WTC11 (cell line): ENCODE measurements at regions not wholly inside any gene's neighbourhood (a gene's known extent, or its start where the extent isn't known, plus 50 kb on each side); places are given as distances from the start of the nearest gene placed in this dataset.

Source experiments
- ATAC-seq: fragments of 200-7000 bp; cut with Tn5 transposase; 2 replicates; pipeline ENCODE4 v1.10.0; 2021; ENCODE audit warnings: mild to moderate bottlenecking, moderate library complexity
- CTCF ChIA-PET: fragments of 300-600 bp; sonication (Branson Sonifier 250); formaldehyde crosslinking; loops from one replicate; lab custom pipeline; 2021; ENCODE audit warnings: antibody characterized with exemption; lab: Charles Lee
- POLR2A ChIA-PET: fragments of 350-600 bp; sonication (Branson Sonifier 250); formaldehyde crosslinking; loops from one replicate; lab custom pipeline; 2021; ENCODE audit warnings: antibody characterized with exemption; lab: Charles Lee
- DNase-seq: peaks from one replicate; pipeline ENCODE4 v3.0.0; 2021; ENCODE audit warnings: low spot score
- H3K27ac Mint-ChIP-seq: 2 replicates; pipeline ENCODE4 v1.8.0; 2021; ENCODE audit warnings: mixed read lengths
- H3K27me3 Mint-ChIP-seq: 2 replicates; pipeline ENCODE4 v1.8.0; 2021; ENCODE audit warnings: low read depth, mild to moderate bottlenecking, moderate library complexity, mixed read lengths
- H3K36me3 Mint-ChIP-seq: 2 replicates; pipeline ENCODE4 v1.8.0; 2021; ENCODE audit warnings: mixed read lengths
- H3K4me1 Mint-ChIP-seq: 2 replicates; pipeline ENCODE4 v1.8.0; 2022; ENCODE audit warnings: mixed read lengths
- H3K4me3 Mint-ChIP-seq: 2 replicates; pipeline ENCODE4 v1.8.0; 2021; ENCODE audit warnings: mild to moderate bottlenecking, moderate library complexity, mixed read lengths
- H3K9me3 Mint-ChIP-seq: 2 replicates; pipeline ENCODE4 v1.8.0; 2021; ENCODE audit warnings: mixed read lengths
- CBFB ChIP-seq: sonication (generic); formaldehyde crosslinking; IDR thresholded peaks from 2 replicates; pipeline ENCODE4 v1.8.1; 2022; ENCODE audit warnings: mild to moderate bottlenecking, low read depth, missing genetic modification reagents
- CREB1 ChIP-seq: sonication (generic); formaldehyde crosslinking; IDR thresholded peaks from 2 replicates; pipeline ENCODE4 v1.8.0; 2023; ENCODE audit warnings: mild to moderate bottlenecking, missing genetic modification reagents
- CREM ChIP-seq: sonication (generic); formaldehyde crosslinking; IDR thresholded peaks from 2 replicates; pipeline ENCODE4 v1.8.1; 2022; ENCODE audit warnings: mild to moderate bottlenecking, missing genetic modification reagents, moderate library complexity
- E2F4 ChIP-seq: sonication (generic); formaldehyde crosslinking; IDR thresholded peaks from 2 replicates; pipeline ENCODE4 v1.8.1; 2022; ENCODE audit warnings: low read depth, mild to moderate bottlenecking, moderate library complexity, missing genetic modification reagents, borderline replicate concordance
- EMX1 ChIP-seq: fragments of 250-450 bp; sonication (Bioruptor Pico); IDR thresholded peaks from 2 replicates; pipeline ENCODE4 v1.8.0; 2021; ENCODE audit warnings: mild to moderate bottlenecking
- GTF2I ChIP-seq: fragments of 250-450 bp; sonication (Bioruptor Pico); conservative IDR thresholded peaks from 2 replicates; pipeline ENCODE4 v1.4.0; 2021; ENCODE audit warnings: mild to moderate bottlenecking
- HMGA2 ChIP-seq: fragments of 250-450 bp; sonication (Bioruptor Pico); IDR thresholded peaks from 2 replicates; pipeline ENCODE4 v1.4.0; 2021; ENCODE audit warnings: mild to moderate bottlenecking, moderate library complexity
- HMGXB4 ChIP-seq: sonication (generic); formaldehyde crosslinking; IDR thresholded peaks from 2 replicates; pipeline ENCODE4 v1.8.1; 2023; ENCODE audit warnings: mild to moderate bottlenecking, moderate library complexity, missing genetic modification reagents
- JAZF1 ChIP-seq: fragments of 250-450 bp; sonication (Bioruptor Pico); IDR thresholded peaks from 2 replicates; pipeline ENCODE4 v1.9.0; 2021; ENCODE audit warnings: moderate library complexity, mild to moderate bottlenecking, inconsistent platforms
- KAT7 ChIP-seq: sonication (generic); formaldehyde crosslinking; IDR thresholded peaks from 2 replicates; pipeline ENCODE4 v1.8.1; 2023; ENCODE audit warnings: missing genetic modification reagents, mild to moderate bottlenecking, borderline replicate concordance
- NFYB ChIP-seq: sonication (generic); formaldehyde crosslinking; conservative IDR thresholded peaks from 2 replicates; pipeline ENCODE4 v1.8.0; 2022; ENCODE audit warnings: low read depth, missing genetic modification reagents
- NR2C2 ChIP-seq: sonication (generic); formaldehyde crosslinking; IDR thresholded peaks from 2 replicates; pipeline ENCODE4 v1.8.0; 2022; ENCODE audit warnings: mild to moderate bottlenecking, missing genetic modification reagents
- RELA ChIP-seq: sonication (generic); formaldehyde crosslinking; IDR thresholded peaks from 2 replicates; pipeline ENCODE4 v1.8.1; 2022; ENCODE audit warnings: missing genetic modification reagents, mild to moderate bottlenecking, borderline replicate concordance
- RORB ChIP-seq: fragments of 250-450 bp; sonication (Bioruptor Pico); IDR thresholded peaks from 2 replicates; pipeline ENCODE4 v1.9.0; 2021; ENCODE audit warnings: mild to moderate bottlenecking
- SMAD4 ChIP-seq: sonication (generic); formaldehyde crosslinking; IDR thresholded peaks from 2 replicates; pipeline ENCODE4 v1.8.0; 2022; ENCODE audit warnings: mild to moderate bottlenecking, missing genetic modification reagents
- TEAD4 ChIP-seq: sonication (generic); formaldehyde crosslinking; IDR thresholded peaks from 2 replicates; pipeline ENCODE4 v1.8.0; 2022; ENCODE audit warnings: mild to moderate bottlenecking, missing genetic modification reagents
- USF1 ChIP-seq: sonication (generic); formaldehyde crosslinking; IDR thresholded peaks from 2 replicates; pipeline ENCODE4 v1.8.0; 2022; ENCODE audit warnings: mild to moderate bottlenecking, missing genetic modification reagents
- USF2 ChIP-seq: sonication (generic); formaldehyde crosslinking; IDR thresholded peaks from 2 replicates; pipeline ENCODE4 v1.8.1; 2023; ENCODE audit warnings: mild to moderate bottlenecking, missing genetic modification reagents, moderate library complexity
- ZBTB43 ChIP-seq: sonication (generic); formaldehyde crosslinking; IDR thresholded peaks from 2 replicates; pipeline ENCODE4 v1.8.1; 2023; ENCODE audit warnings: mild to moderate bottlenecking, missing genetic modification reagents
- ZNF121 ChIP-seq: sonication (generic); formaldehyde crosslinking; IDR thresholded peaks from 2 replicates; pipeline ENCODE4 v1.8.0; 2023; ENCODE audit warnings: missing genetic modification reagents
- ZNF232 ChIP-seq: sonication (generic); formaldehyde crosslinking; IDR thresholded peaks from 2 replicates; pipeline ENCODE4 v1.8.0; 2022; ENCODE audit warnings: mild to moderate bottlenecking, missing genetic modification reagents
- ZNF281 ChIP-seq: sonication (generic); formaldehyde crosslinking; IDR thresholded peaks from 2 replicates; pipeline ENCODE4 v1.8.0; 2023; ENCODE audit warnings: mild to moderate bottlenecking, missing genetic modification reagents
- ZNF423 ChIP-seq: fragments of 250-450 bp; sonication (Bioruptor Pico); IDR thresholded peaks from 2 replicates; pipeline ENCODE4 v2.1.2; 2022; ENCODE audit warnings: mild to moderate bottlenecking, moderate library complexity

- POLR2A ChIA-PET, result no interaction called here
- Mint-ChIP-seq H3K27me3 (no peaks in the 10 kb centered on the region; the same call in none of the 2 replicates), H3K27ac (no peak overlapping the region), H3K9me3 (peaks cover 7% of the 10 kb centered on the region), H3K36me3 (no peaks in the 10 kb centered on the region), H3K4me1 (0 out of 2 replicates have a peak, but pooled peaks cover 4% of the 10 kb centered on the region), H3K4me3 (no peak overlapping the region)
- ATAC-seq, result no peak
- CTCF ChIA-PET, result no interaction called here
- DNase-seq, result no peak
- TF ChIP-seq NR2C2, result no peak
- no peak for TF ChIP-seq TEAD4 (CRISPR knock-in tag)
Measured at GRCh38 chr10:25687521-25687920, 246.5 kb upstream of the MYO3A start.

- ChIA-PET CTCF (interaction anchor here (0.8 kb wide), 1 partner anchor 12 kb away, joined by 3 read pairs; no protein-coding TSS in a partner anchor), POLR2A (no interaction called here)
- DNase-seq, result no peak
- Mint-ChIP-seq H3K9me3 (peaks cover 7% of the 10 kb centered on the region), H3K27me3 (no peaks in the 10 kb centered on the region; the same call in none of the 2 replicates), H3K36me3 (no peaks in the 10 kb centered on the region), H3K27ac (no peak overlapping the region)
- TF ChIP-seq KAT7 (CRISPR knock-in tag), result no peak
- no peak for TF ChIP-seq RORB (CRISPR knock-in tag)
- no peak for TF ChIP-seq HMGXB4
- no peak for TF ChIP-seq ZNF232 (CRISPR knock-in tag)
- TF ChIP-seq CBFB (CRISPR knock-in tag), result no peak
- TF ChIP-seq GTF2I (CRISPR knock-in tag), result no peak
- TF ChIP-seq, all 79 proteins: peak for 0
- Mint-ChIP-seq H3K4me3 (no peak overlapping the region), H3K4me1 (no peaks in the 10 kb centered on the region)
- ATAC-seq, result no peak
Measured at GRCh38 chr10:25689346-25690100, 244.5 kb upstream of the MYO3A start.

- Mint-ChIP-seq H3K4me3 (no peak overlapping the region), H3K9me3 (peaks cover 7% of the 10 kb centered on the region), H3K36me3 (no peaks in the 10 kb centered on the region), H3K27me3 (no peaks in the 10 kb centered on the region; the same call in none of the 2 replicates), H3K27ac (no peak overlapping the region), H3K4me1 (no peaks in the 10 kb centered on the region)
- no peak for ATAC-seq
- ChIA-PET CTCF (interaction anchor here (0.8 to 1.6 kb wide), 2 partner anchors 9 to 10 kb away, joined by 3 to 6 read pairs; no protein-coding TSS in a partner anchor), POLR2A (no interaction called here)
- DNase-seq, result no peak
- TF ChIP-seq USF2 (CRISPR knock-in tag), result no peak
- no peak for TF ChIP-seq ZNF281 (CRISPR knock-in tag)
- no peak for TF ChIP-seq NFYB (CRISPR knock-in tag)
- TF ChIP-seq USF1 (CRISPR knock-in tag), result no peak
- TF ChIP-seq HMGA2 (CRISPR knock-in tag), result no peak
- TF ChIP-seq TEAD4 (CRISPR knock-in tag), result no peak
- no peak for TF ChIP-seq ZBTB43 (CRISPR knock-in tag)
- no peak for TF ChIP-seq ZNF423 (CRISPR knock-in tag)
- TF ChIP-seq CREB1, result no peak
- no peak for TF ChIP-seq CREM (CRISPR knock-in tag)
- no peak for TF ChIP-seq SMAD4 (CRISPR knock-in tag)
- no peak for TF ChIP-seq EMX1
- no peak for TF ChIP-seq E2F4 (CRISPR knock-in tag)
- no peak for TF ChIP-seq RELA (CRISPR knock-in tag)
- TF ChIP-seq JAZF1 (CRISPR knock-in tag), result no peak
- TF ChIP-seq ZNF121, result no peak
Measured at GRCh38 chr10:25692761-25693160, 241.3 kb upstream of the MYO3A start.
